Lower leg skin (tissue), 3 donors: ENCODE measurements at regions not wholly inside any gene's neighbourhood (a gene's known extent, or its start where the extent isn't known, plus 50 kb on each side); places are given as distances from the start of the nearest gene placed in this dataset.

Experiments used
- POLR2A ChIP-seq, 2 donors: fragments of 450-650 bp; IDR thresholded peaks; one replicate each; pipeline ENCODE4 v1.6.1; 2016 to 2017; ENCODE audit warnings: antibody characterized with exemption in 2 of 2, mild to moderate bottlenecking in 1 of 2, moderate library complexity in 1 of 2
- TF ChIP-seq, protein P1 (sequence below), 3 donors: fragments of 450-650 bp; IDR thresholded peaks; one replicate each; pipeline ENCODE4 v1.5.1; 2016; ENCODE audit warnings: antibody characterized with exemption in 3 of 3, mild to moderate bottlenecking in 3 of 3, moderate library complexity in 2 of 3

DNA sequence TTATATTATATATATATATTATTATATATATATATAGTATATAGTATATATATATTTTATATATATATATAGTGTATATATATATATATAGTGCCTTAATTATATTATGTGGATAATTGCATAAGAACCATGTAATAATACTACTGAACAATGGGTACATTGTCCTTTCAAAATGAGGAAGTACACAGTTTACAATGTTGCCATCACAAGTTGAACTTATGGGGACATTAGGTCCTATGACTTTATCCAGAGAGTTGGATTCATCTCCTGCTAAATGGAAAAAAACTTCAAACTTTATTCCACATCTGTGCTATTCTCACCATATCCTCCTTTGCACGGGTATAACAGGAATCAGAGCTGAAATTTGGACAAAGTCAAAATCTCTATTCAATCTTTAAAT, 105.0 kb upstream of the AGR3 start:
- TF ChIP-seq, protein P1, sequence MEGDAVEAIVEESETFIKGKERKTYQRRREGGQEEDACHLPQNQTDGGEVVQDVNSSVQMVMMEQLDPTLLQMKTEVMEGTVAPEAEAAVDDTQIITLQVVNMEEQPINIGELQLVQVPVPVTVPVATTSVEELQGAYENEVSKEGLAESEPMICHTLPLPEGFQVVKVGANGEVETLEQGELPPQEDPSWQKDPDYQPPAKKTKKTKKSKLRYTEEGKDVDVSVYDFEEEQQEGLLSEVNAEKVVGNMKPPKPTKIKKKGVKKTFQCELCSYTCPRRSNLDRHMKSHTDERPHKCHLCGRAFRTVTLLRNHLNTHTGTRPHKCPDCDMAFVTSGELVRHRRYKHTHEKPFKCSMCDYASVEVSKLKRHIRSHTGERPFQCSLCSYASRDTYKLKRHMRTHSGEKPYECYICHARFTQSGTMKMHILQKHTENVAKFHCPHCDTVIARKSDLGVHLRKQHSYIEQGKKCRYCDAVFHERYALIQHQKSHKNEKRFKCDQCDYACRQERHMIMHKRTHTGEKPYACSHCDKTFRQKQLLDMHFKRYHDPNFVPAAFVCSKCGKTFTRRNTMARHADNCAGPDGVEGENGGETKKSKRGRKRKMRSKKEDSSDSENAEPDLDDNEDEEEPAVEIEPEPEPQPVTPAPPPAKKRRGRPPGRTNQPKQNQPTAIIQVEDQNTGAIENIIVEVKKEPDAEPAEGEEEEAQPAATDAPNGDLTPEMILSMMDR (IDR thresholded peaks at IDR 0.05) = no peak
- no peak for TF ChIP-seq POLR2A (IDR thresholded peaks at IDR 0.05)
